ENCODE measurements at regions not wholly inside any gene's neighbourhood (a gene's known extent, or its start where the extent isn't known, plus 50 kb on each side); places are given as distances from the start of the nearest gene placed in this dataset.
"Not testable (repeated sequence)": the region's sequence is repeated elsewhere in the genome, so short reads cannot be mapped to it uniquely, and the experiment has no call there.

DNA sequence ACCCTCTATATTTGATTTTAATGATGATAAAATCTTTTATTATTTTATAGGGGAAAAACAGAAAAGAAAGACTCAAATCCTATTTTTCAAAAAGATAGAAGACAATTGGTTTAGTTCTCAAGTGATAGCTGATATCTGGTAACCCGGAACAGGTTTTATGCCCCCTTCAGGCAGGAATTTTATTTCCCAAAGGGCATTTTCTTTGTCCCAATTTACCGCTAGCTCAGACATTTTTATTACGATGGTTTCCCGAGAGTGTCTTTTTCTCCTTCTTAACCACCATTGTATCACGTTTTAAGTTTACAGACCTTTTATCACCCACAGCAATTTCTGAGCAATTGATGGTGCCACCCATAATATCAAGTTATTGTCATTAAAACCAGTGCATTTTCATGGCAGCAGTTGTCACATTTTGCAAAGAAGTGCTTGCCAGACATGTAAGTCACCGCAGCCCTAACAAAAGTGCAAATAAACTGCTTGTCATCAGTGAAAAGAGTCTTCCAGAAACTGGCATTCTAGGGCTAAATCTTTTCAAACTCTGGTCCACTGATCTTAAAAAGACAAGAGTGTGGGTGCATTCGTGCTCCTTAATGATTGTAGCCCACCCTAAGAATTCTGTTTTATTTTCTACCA is 204.8 kb upstream of the VCX start:
- Histone ChIP-seq H3K4me3 (ENCODE audit: low read length) (no peak overlapping the region), H3K4me1 (ENCODE audit: control insufficient read depth, low read depth, low read length) (peaks cover 3% of the 10 kb centered on the region), H3K36me3 (ENCODE audit: control insufficient read depth, low read depth, low read length) (no peaks in the 10 kb centered on the region), H3K27me3 (ENCODE audit: control insufficient read depth, insufficient read depth, low read length) (no peaks in the 10 kb centered on the region), H3K9me3 (ENCODE audit: control insufficient read depth, low read depth, low read length) (no peaks in the 10 kb centered on the region), H3K9ac (ENCODE audit: low read length) (no peak overlapping the region), H3K27ac (ENCODE audit: low read length) (no peak overlapping the region)

GRCh38 chrX:7637066-7637465 is 205.9 kb upstream of the VCX start:
- no peaks in the 10 kb centered on the region for H3K4me1 ChIP-seq (ENCODE audit: control insufficient read depth, low read depth, low read length)
- H3K9me3 ChIP-seq (ENCODE audit: control insufficient read depth, low read depth, low read length): no peaks in the 10 kb centered on the region
- no peak overlapping the region for H3K27ac ChIP-seq (ENCODE audit: low read length)
- H3K4me3 ChIP-seq (ENCODE audit: low read length): no peak overlapping the region
- no peaks in the 10 kb centered on the region for H3K27me3 ChIP-seq (ENCODE audit: control insufficient read depth, insufficient read depth, low read length)
- no peaks in the 10 kb centered on the region for H3K36me3 ChIP-seq (ENCODE audit: control insufficient read depth, low read depth, low read length)
- no peak overlapping the region for H3K9ac ChIP-seq (ENCODE audit: low read length)

GRCh38 chrX:7635604-7636003 is 207.4 kb upstream of the VCX start:
- H3K4me3 ChIP-seq (ENCODE audit: low read length): no peak overlapping the region

GRCh38 chrX:7620560-7620959 is 222.4 kb upstream of the VCX start:
- no peak overlapping the region for H3K4me3 ChIP-seq (ENCODE audit: low read length)
- no peaks in the 10 kb centered on the region for H3K4me1 ChIP-seq (ENCODE audit: control insufficient read depth, low read depth, low read length)
- H3K27me3 ChIP-seq (ENCODE audit: control insufficient read depth, insufficient read depth, low read length): no peaks in the 10 kb centered on the region
- H3K9ac ChIP-seq (ENCODE audit: low read length): no peak overlapping the region
- H3K27ac ChIP-seq (ENCODE audit: low read length): no peak overlapping the region
- no peaks in the 10 kb centered on the region for H3K9me3 ChIP-seq (ENCODE audit: control insufficient read depth, low read depth, low read length)
- no peaks in the 10 kb centered on the region for H3K36me3 ChIP-seq (ENCODE audit: control insufficient read depth, low read depth, low read length)

More at GRCh38 chrX:7635604-7636003, 207.4 kb upstream of the VCX start:
- H3K9me3 ChIP-seq (ENCODE audit: control insufficient read depth, low read depth, low read length): no peaks in the 10 kb centered on the region
- H3K27me3 ChIP-seq (ENCODE audit: control insufficient read depth, insufficient read depth, low read length): no peaks in the 10 kb centered on the region
- H3K27ac ChIP-seq (ENCODE audit: low read length): no peak overlapping the region
- H3K36me3 ChIP-seq (ENCODE audit: control insufficient read depth, low read depth, low read length): no peaks in the 10 kb centered on the region
- no peaks in the 10 kb centered on the region for H3K4me1 ChIP-seq (ENCODE audit: control insufficient read depth, low read depth, low read length)
- no peak overlapping the region for H3K9ac ChIP-seq (ENCODE audit: low read length)

DNA sequence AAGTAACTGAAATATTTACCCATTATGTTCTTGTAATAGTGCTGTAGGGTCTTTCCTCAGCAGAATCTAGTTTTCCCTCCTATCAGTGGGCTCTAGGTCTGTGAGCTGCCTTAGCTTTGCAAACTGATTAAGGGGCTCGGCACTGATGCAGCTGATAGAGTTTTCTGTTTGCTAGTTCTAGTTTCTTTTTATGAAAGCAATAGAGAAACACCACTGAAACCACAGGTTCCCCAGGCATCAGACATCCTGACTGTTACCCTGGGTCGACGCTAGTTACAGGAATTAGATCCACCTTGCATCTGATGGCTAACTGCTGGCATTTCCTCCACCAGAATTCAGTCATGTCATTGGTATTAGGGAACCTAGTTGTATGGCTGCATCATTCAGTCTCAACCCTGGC is 225.0 kb upstream of the VCX start:
- Histone ChIP-seq H3K27me3 (ENCODE audit: control insufficient read depth, insufficient read depth, low read length) (no peaks in the 10 kb centered on the region), H3K9me3 (ENCODE audit: control insufficient read depth, low read depth, low read length) (no peaks in the 10 kb centered on the region), H3K4me1 (ENCODE audit: control insufficient read depth, low read depth, low read length) (no peaks in the 10 kb centered on the region), H3K36me3 (ENCODE audit: control insufficient read depth, low read depth, low read length) (no peaks in the 10 kb centered on the region), H3K27ac (ENCODE audit: low read length) (no peak overlapping the region), H3K9ac (ENCODE audit: low read length) (no peak overlapping the region), H3K4me3 (ENCODE audit: low read length) (no peak overlapping the region)

DNA sequence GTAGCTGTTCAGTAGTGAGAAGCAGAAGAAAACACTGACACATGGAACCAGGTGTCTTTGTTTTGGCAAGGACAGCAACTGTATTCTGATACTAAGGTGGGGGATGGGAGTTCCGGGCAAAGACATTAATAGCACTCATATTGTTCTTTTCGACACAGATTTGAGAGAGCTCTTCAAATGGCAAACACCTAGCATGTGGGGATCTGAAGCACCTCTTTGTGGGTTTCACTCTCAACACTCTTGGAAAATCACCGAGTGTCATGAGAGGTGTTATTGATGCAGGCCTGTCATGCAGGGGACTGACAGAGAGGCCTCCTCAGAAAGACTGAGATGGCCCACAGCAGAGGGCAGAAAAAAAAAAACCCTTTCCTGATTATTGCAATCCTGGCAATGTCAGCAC is 228.4 kb upstream of the VCX start:
- Histone ChIP-seq H3K4me1 (ENCODE audit: control insufficient read depth, low read depth, low read length) (no peaks in the 10 kb centered on the region), H3K4me3 (ENCODE audit: low read length) (no peak overlapping the region), H3K27me3 (ENCODE audit: control insufficient read depth, insufficient read depth, low read length) (no peaks in the 10 kb centered on the region), H3K36me3 (ENCODE audit: control insufficient read depth, low read depth, low read length) (no peaks in the 10 kb centered on the region), H3K9ac (ENCODE audit: low read length) (no peak overlapping the region), H3K9me3 (ENCODE audit: control insufficient read depth, low read depth, low read length) (no peaks in the 10 kb centered on the region), H3K27ac (ENCODE audit: low read length) (no peak overlapping the region)

GRCh38 chrX:7608625-7609024 is 234.3 kb upstream of the VCX start:
- H3K27me3 ChIP-seq (ENCODE audit: control insufficient read depth, insufficient read depth, low read length); H3K9me3 ChIP-seq (ENCODE audit: control insufficient read depth, low read depth, low read length); H3K4me3 ChIP-seq (ENCODE audit: low read length); H3K9ac ChIP-seq (ENCODE audit: low read length); H3K4me1 ChIP-seq (ENCODE audit: control insufficient read depth, low read depth, low read length); H3K36me3 ChIP-seq (ENCODE audit: control insufficient read depth, low read depth, low read length); H3K27ac ChIP-seq (ENCODE audit: low read length): not testable (repeated sequence)

DNA sequence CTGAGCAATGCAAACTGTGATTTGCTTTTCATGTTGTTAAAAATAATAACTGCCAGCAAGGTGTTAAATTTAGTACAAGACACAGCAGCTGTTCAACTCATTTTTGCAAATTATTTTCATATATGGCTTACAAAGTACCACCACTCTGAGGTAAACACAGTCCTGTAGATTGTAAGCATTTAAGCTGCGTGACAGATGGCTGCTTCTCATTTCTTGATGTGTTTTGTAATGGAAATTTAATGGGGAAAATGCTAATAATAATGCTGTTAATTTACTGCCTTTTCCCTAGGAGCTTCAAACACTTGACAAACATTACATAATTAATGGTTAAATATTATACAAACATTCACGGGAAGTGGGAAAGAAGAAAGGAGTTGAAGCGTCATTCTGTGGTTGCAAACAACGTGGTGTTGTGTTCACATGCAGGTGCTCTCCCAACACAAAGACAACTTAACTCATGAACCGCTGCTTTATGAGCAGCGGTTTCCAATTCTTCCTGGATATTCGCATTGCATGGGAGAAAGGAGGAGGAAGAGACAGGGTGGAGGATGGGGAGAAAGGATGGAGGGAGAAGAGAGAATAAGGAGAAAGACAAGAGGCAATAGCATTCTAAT is 236.8 kb upstream of the VCX start:
- Histone ChIP-seq H3K4me3 (ENCODE audit: low read length) (no peak overlapping the region), H3K9me3 (ENCODE audit: control insufficient read depth, low read depth, low read length) (peaks cover 8% of the 10 kb centered on the region), H3K36me3 (ENCODE audit: control insufficient read depth, low read depth, low read length) (no peaks in the 10 kb centered on the region), H3K27ac (ENCODE audit: low read length) (no peak overlapping the region), H3K27me3 (ENCODE audit: control insufficient read depth, insufficient read depth, low read length) (no peaks in the 10 kb centered on the region), H3K4me1 (ENCODE audit: control insufficient read depth, low read depth, low read length) (no peaks in the 10 kb centered on the region), H3K9ac (ENCODE audit: low read length) (no peak overlapping the region)

GRCh38 chrX:7603387-7603786 is 239.6 kb upstream of the VCX start:
- Histone ChIP-seq H3K9me3 (ENCODE audit: control insufficient read depth, low read depth, low read length) (peaks cover 8% of the 10 kb centered on the region), H3K27ac (ENCODE audit: low read length) (no peak overlapping the region), H3K27me3 (ENCODE audit: control insufficient read depth, insufficient read depth, low read length) (no peaks in the 10 kb centered on the region), H3K9ac (ENCODE audit: low read length) (no peak overlapping the region), H3K36me3 (ENCODE audit: control insufficient read depth, low read depth, low read length) (peaks cover 2% of the 10 kb centered on the region), H3K4me3 (ENCODE audit: low read length) (no peak overlapping the region), H3K4me1 (ENCODE audit: control insufficient read depth, low read depth, low read length) (no peaks in the 10 kb centered on the region)

GRCh38 chrX:7596822-7597221 is 246.1 kb upstream of the VCX start:
- H3K27me3 ChIP-seq (ENCODE audit: control insufficient read depth, insufficient read depth, low read length): no peaks in the 10 kb centered on the region
- H3K36me3 ChIP-seq (ENCODE audit: control insufficient read depth, low read depth, low read length): peaks cover 2% of the 10 kb centered on the region
- H3K9ac ChIP-seq (ENCODE audit: low read length): no peak overlapping the region
- H3K4me3 ChIP-seq (ENCODE audit: low read length): no peak overlapping the region
- H3K27ac ChIP-seq (ENCODE audit: low read length): no peak overlapping the region
- H3K4me1 ChIP-seq (ENCODE audit: control insufficient read depth, low read depth, low read length): no peaks in the 10 kb centered on the region
- peaks cover 3% of the 10 kb centered on the region for H3K9me3 ChIP-seq (ENCODE audit: control insufficient read depth, low read depth, low read length)

DNA sequence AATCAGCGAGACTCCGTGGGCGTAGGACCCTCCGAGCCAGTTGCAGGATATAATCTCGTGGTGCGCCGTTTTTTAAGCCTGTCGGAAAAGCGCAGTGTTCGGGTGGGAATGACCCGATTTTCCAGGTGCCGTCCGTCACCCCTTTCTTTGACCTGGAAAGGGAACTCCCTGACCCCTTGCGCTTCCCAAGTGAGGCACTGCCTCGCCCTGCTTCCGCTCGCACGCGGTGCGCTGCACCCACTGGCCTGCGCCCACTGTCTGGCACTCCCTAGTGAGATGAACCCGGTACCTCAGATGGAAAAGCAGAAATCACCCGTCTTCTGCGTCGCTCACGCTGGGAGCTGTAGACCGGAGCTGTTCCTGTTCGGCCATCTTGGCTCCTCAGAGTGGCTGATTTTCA is 249.6 kb upstream of the VCX start:
- not testable (repeated sequence) for H3K36me3 ChIP-seq (ENCODE audit: control insufficient read depth, low read depth, low read length); H3K4me1 ChIP-seq (ENCODE audit: control insufficient read depth, low read depth, low read length); H3K9ac ChIP-seq (ENCODE audit: low read length); H3K9me3 ChIP-seq (ENCODE audit: control insufficient read depth, low read depth, low read length); H3K27ac ChIP-seq (ENCODE audit: low read length); H3K27me3 ChIP-seq (ENCODE audit: control insufficient read depth, insufficient read depth, low read length)
- peak overlapping the region; percentile 41 for H3K4me3 ChIP-seq (ENCODE audit: low read length)

- no peak overlapping the region for H3K4me3 ChIP-seq (ENCODE audit: low read length)
- H3K9me3 ChIP-seq (ENCODE audit: control insufficient read depth, low read depth, low read length): no peaks in the 10 kb centered on the region
- H3K9ac ChIP-seq (ENCODE audit: low read length): no peak overlapping the region
- H3K27me3 ChIP-seq (ENCODE audit: control insufficient read depth, insufficient read depth, low read length): no peaks in the 10 kb centered on the region
- H3K36me3 ChIP-seq (ENCODE audit: control insufficient read depth, low read depth, low read length): no peaks in the 10 kb centered on the region
- H3K4me1 ChIP-seq (ENCODE audit: control insufficient read depth, low read depth, low read length): no peaks in the 10 kb centered on the region
- H3K27ac ChIP-seq (ENCODE audit: low read length): no peak overlapping the region
These were observed 256.8 kb upstream of the VCX start for GRCh38 chrX:7586126-7586525.
